Lower leg skin (tissue), 3 donors: ENCODE measurements at regions not wholly inside any gene's neighbourhood (a gene's known extent, or its start where the extent isn't known, plus 50 kb on each side); places are given as distances from the start of the nearest gene placed in this dataset.

Source experiments
- CTCF ChIP-seq, 3 donors: fragments of 450-650 bp; IDR thresholded peaks; one replicate each; pipeline ENCODE4 v1.5.1; 2016; ENCODE audit warnings: antibody characterized with exemption in 3 of 3, mild to moderate bottlenecking in 3 of 3, moderate library complexity in 2 of 3
- POLR2A ChIP-seq, 2 donors: fragments of 450-650 bp; IDR thresholded peaks; one replicate each; pipeline ENCODE4 v1.6.1; 2016 to 2017; ENCODE audit warnings: antibody characterized with exemption in 2 of 2, mild to moderate bottlenecking in 1 of 2, moderate library complexity in 1 of 2

- no peak for TF ChIP-seq CTCF (IDR thresholded peaks at IDR 0.05)
- TF ChIP-seq POLR2A (IDR thresholded peaks at IDR 0.05) = no peak
Observed at GRCh38 chr14:59137256-59137655, 51.2 kb upstream of the DAAM1 start.
